HepG2 (cell line): ENCODE measurements at regions not wholly inside any gene's neighbourhood (a gene's known extent, or its start where the extent isn't known, plus 50 kb on each side); places are given as distances from the start of the nearest gene placed in this dataset.

Source experiments
- MXI1 ChIP-seq: IDR thresholded peaks from 3 replicates; pipeline ENCODE4 v1.6.1; 2012; ENCODE audit warnings: low read depth, low read length, inconsistent platforms, borderline replicate concordance
- NPAS2 ChIP-seq: sonication (generic); formaldehyde crosslinking; IDR thresholded peaks from 2 replicates; pipeline ENCODE4 v1.8.0; 2022; ENCODE audit warnings: mild to moderate bottlenecking, missing genetic modification reagents, borderline replicate concordance
- RORA ChIP-seq: sonication (generic); formaldehyde crosslinking; IDR thresholded peaks from 2 replicates; pipeline ENCODE4 v1.5.0; 2020; ENCODE audit warnings: mild to moderate bottlenecking, missing genetic modification reagents, moderate library complexity
- TRIM24 ChIP-seq: sonication (generic); formaldehyde crosslinking; IDR thresholded peaks from 2 replicates; pipeline ENCODE4 v1.8.0; 2022; ENCODE audit warnings: mild to moderate bottlenecking, missing genetic modification reagents
- ZFP37 ChIP-seq: sonication (generic); formaldehyde crosslinking; IDR thresholded peaks from 2 replicates; pipeline ENCODE4 v1.4.0; 2020; ENCODE audit warnings: missing genetic modification reagents, borderline replicate concordance

- no peak for TF ChIP-seq MXI1
- TF ChIP-seq RORA = no peak
- TF ChIP-seq ZFP37 = no peak
- no peak for TF ChIP-seq TRIM24 (CRISPR knock-in tag)
- TF ChIP-seq NPAS2 (CRISPR knock-in tag) = no peak
These were observed 499.5 kb downstream of the ANKRD50 start for GRCh38 chr4:124212815-124213630.
